Keratinocyte (primary cell): ENCODE measurements at regions not wholly inside any gene's neighbourhood (a gene's known extent, or its start where the extent isn't known, plus 50 kb on each side); places are given as distances from the start of the nearest gene placed in this dataset.

Source experiments
- DNase-seq: peaks from one replicate; pipeline ENCODE4 v3.0.0-alpha.2; 2011; ENCODE audit warnings: low read depth, missing footprints, low spot score
- FAIRE-seq: peaks from 2 replicates; lab custom pipeline; 2011; peaks lifted over from hg19 to GRCh38; lab: Jason Lieb, UNC
- H2AFZ ChIP-seq: 2 replicates; pipeline ENCODE4 v1.6.0; 2012; ENCODE audit warnings: low read length, control low read depth, inconsistent platforms; ENCODE audit not compliant: control insufficient read depth
- H3K27ac ChIP-seq: 2 replicates; pipeline ENCODE4 v1.5.1; 2011; ENCODE audit warnings: low read length; ENCODE audit not compliant: control insufficient read depth, insufficient read depth
- H3K27me3 ChIP-seq: 3 replicates; pipeline ENCODE4 v1.6.0; 2011; ENCODE audit warnings: low read length; ENCODE audit not compliant: control insufficient read depth, insufficient read depth; ENCODE audit errors: extremely low read depth
- H3K36me3 ChIP-seq, 2 experiments: 2 replicates in 1 of 2; 3 replicates in 1 of 2; pipeline ENCODE4 v1.5.1; 2011; ENCODE audit warnings: low read length in 2 of 2, mild to moderate bottlenecking in 1 of 2; ENCODE audit not compliant: control insufficient read depth in 2 of 2, insufficient read depth in 2 of 2; ENCODE audit errors: extremely low read depth in 1 of 2
- H3K4me1 ChIP-seq: 3 replicates; pipeline ENCODE4 v1.5.1; 2011; ENCODE audit warnings: low read length; ENCODE audit not compliant: control insufficient read depth, insufficient read depth; ENCODE audit errors: extremely low read depth
- H3K4me2 ChIP-seq: 3 replicates; pipeline ENCODE4 v1.6.0; 2011; ENCODE audit warnings: low read depth, low read length; ENCODE audit not compliant: control insufficient read depth, insufficient read depth; ENCODE audit errors: extremely low read depth
- H3K4me3 ChIP-seq, 3 experiments: fragments of 200-600 bp in 1 of 3; sonication (generic) in 1 of 3; 2 replicates in 2 of 3; 3 replicates in 1 of 3; pipeline ENCODE4 v1.5.1; 2011 to 2016; ENCODE audit warnings: low read length in 3 of 3, mild to moderate bottlenecking in 3 of 3, control low read depth in 2 of 3, inconsistent platforms in 1 of 3, low read depth in 1 of 3, mixed read lengths in 1 of 3, mixed run types in 1 of 3, moderate library complexity in 1 of 3; ENCODE audit not compliant: control insufficient read depth in 2 of 3, insufficient read depth in 2 of 3; ENCODE audit errors: extremely low read depth in 1 of 3
- H3K79me2 ChIP-seq: 2 replicates; pipeline ENCODE4 v1.6.0; 2012; ENCODE audit warnings: low read length; ENCODE audit not compliant: control insufficient read depth, insufficient read depth
- H3K9ac ChIP-seq: 3 replicates; pipeline ENCODE4 v1.6.0; 2011; ENCODE audit warnings: low read length; ENCODE audit not compliant: control insufficient read depth, insufficient read depth; ENCODE audit errors: extremely low read depth
- H3K9me1 ChIP-seq: 3 replicates; pipeline ENCODE4 v1.6.0; 2011; ENCODE audit warnings: low read length; ENCODE audit not compliant: control insufficient read depth, insufficient read depth; ENCODE audit errors: extremely low read depth
- H3K9me3 ChIP-seq: 2 replicates; pipeline ENCODE4 v1.5.1; 2012; ENCODE audit warnings: low read depth, low read length; ENCODE audit not compliant: control insufficient read depth
- H4K20me1 ChIP-seq: 3 replicates; pipeline ENCODE4 v1.6.0; 2011; ENCODE audit warnings: low read length; ENCODE audit not compliant: control insufficient read depth, insufficient read depth; ENCODE audit errors: extremely low read depth
- EZH2 ChIP-seq: IDR thresholded peaks from one replicate; pipeline ENCODE4 v1.6.1; 2012; ENCODE audit warnings: inconsistent platforms, mild to moderate bottlenecking, low read length, moderate library complexity
- dilution Hi-C: fragments of 300-500 bp; cut with MboI; formaldehyde crosslinking; loops from one replicate; pipeline ENCODE4 v1.7.0; 2020; ENCODE audit warnings: low sequenced_read_pairs; ENCODE audit not compliant: extremely low pct_ligation_motif_present
- TF ChIP-seq, protein P1 (sequence below), 3 experiments: IDR thresholded peaks in 1 of 3; conservative IDR thresholded peaks in 1 of 3; optimal IDR thresholded peaks in 1 of 3; 2 replicates in 2 of 3; 3 replicates in 1 of 3; pipeline versions ENCODE3 to v1.5.1; 2011; ENCODE audit warnings: low read length in 3 of 3, mild to moderate bottlenecking in 3 of 3, moderate library complexity in 2 of 3, control low read depth in 1 of 3, inconsistent platforms in 1 of 3; ENCODE audit not compliant: insufficient read depth in 2 of 3; ENCODE audit errors: extremely low read depth in 1 of 3

DNA sequence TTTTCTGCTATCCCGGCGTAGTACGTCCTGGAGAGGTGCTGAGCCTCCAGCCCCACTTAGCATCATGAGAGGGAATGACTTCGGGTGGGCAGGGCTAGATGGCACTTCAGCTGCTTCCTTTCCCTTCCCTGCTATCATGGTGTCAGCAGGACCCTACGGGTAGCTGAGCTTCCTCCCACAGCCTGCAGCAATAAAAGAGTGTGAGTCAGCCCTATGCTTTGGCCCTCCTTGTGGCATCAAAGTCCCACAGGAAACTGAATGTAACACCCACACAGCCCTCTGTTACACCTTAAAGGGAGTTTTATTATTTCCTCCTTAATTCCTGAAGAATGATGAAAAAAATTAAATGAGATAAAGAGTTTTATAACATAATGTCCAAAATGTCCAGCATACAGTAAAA is 458.1 kb downstream of the RPS24 start:
- no peaks in the 10 kb centered on the region for H3K4me1 ChIP-seq
- H3K27me3 ChIP-seq: no peaks in the 10 kb centered on the region
- no peak overlapping the region for H3K4me3 ChIP-seq
- H2AFZ ChIP-seq: no peak overlapping the region
- no peak for TF ChIP-seq EZH2
- TF ChIP-seq, protein P1, sequence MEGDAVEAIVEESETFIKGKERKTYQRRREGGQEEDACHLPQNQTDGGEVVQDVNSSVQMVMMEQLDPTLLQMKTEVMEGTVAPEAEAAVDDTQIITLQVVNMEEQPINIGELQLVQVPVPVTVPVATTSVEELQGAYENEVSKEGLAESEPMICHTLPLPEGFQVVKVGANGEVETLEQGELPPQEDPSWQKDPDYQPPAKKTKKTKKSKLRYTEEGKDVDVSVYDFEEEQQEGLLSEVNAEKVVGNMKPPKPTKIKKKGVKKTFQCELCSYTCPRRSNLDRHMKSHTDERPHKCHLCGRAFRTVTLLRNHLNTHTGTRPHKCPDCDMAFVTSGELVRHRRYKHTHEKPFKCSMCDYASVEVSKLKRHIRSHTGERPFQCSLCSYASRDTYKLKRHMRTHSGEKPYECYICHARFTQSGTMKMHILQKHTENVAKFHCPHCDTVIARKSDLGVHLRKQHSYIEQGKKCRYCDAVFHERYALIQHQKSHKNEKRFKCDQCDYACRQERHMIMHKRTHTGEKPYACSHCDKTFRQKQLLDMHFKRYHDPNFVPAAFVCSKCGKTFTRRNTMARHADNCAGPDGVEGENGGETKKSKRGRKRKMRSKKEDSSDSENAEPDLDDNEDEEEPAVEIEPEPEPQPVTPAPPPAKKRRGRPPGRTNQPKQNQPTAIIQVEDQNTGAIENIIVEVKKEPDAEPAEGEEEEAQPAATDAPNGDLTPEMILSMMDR (optimal IDR thresholded peaks at IDR 0.05 in 1 of 3, IDR thresholded peaks at IDR 0.05 in 1 of 3, conservative IDR thresholded peaks at IDR 0.05 in 1 of 3; ENCODE audit: extremely low read depth in 1 of 3, insufficient read depth in 2 of 3, low read length in 3 of 3): no peak
- no peaks in the 10 kb centered on the region for H3K79me2 ChIP-seq
- no peak overlapping the region for H3K27ac ChIP-seq
- no peaks in the 10 kb centered on the region for H4K20me1 ChIP-seq
- DNase-seq: no peak
- no peaks in the 10 kb centered on the region for H3K36me3 ChIP-seq
- H3K9me1 ChIP-seq: no peaks in the 10 kb centered on the region
- H3K9ac ChIP-seq: no peak overlapping the region
- no peak overlapping the region for H3K4me2 ChIP-seq
- H3K9me3 ChIP-seq: no peaks in the 10 kb centered on the region
- dilution Hi-C loops: no loop called here
- no peak for FAIRE-seq

DNA sequence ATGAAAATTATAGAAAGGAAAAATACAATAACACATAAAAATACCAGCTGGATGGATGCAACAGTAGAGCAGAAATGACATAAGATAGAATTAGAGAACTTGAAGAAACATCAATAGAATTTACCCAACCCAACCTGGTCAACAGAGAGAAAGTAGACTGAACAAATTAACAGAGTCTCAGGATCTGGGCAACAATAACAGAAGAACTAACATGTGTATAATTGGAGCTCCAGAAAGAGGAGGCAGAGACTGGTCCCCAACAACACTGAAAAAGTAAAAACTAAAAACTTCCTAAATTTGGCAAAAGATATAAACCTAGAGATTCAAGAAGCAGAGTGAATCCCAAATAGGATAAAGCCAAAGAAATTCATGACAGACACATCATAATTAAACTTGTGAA is 458.8 kb downstream of the RPS24 start:
- Histone ChIP-seq H3K27ac (no peak overlapping the region), H3K9ac (no peak overlapping the region)
- TF ChIP-seq, protein P1 (optimal IDR thresholded peaks at IDR 0.05 in 1 of 3, IDR thresholded peaks at IDR 0.05 in 1 of 3, conservative IDR thresholded peaks at IDR 0.05 in 1 of 3; ENCODE audit: extremely low read depth in 1 of 3, insufficient read depth in 2 of 3, low read length in 3 of 3): no peak
- TF ChIP-seq EZH2: no peak

More for the DNA sequence above, 458.8 kb downstream of the RPS24 start:
- Histone ChIP-seq H3K79me2 (no peaks in the 10 kb centered on the region), H3K36me3 (no peaks in the 10 kb centered on the region), H3K9me3 (no peaks in the 10 kb centered on the region), H3K4me2 (no peak overlapping the region), H3K9me1 (no peaks in the 10 kb centered on the region), H3K4me3 (no peak overlapping the region), H2AFZ (no peak overlapping the region), H3K4me1 (no peaks in the 10 kb centered on the region), H4K20me1 (no peaks in the 10 kb centered on the region), H3K27me3 (no peaks in the 10 kb centered on the region)
- FAIRE-seq (no peak), DNase-seq (no peak)
- dilution Hi-C loops: no loop called here
